Adrenal gland (tissue), 5 donors: ENCODE measurements at regions not wholly inside any gene's neighbourhood (a gene's known extent, or its start where the extent isn't known, plus 50 kb on each side); places are given as distances from the start of the nearest gene placed in this dataset.

ENCODE experiments used
- CTCF ChIP-seq, 6 experiments: fragments of 450-650 bp in 4 of 6; fragments of 200-600 bp in 2 of 6; sonication (generic) in 1 of 6; IDR thresholded peaks; 1 replicate in 5 of 6; 2 replicates in 1 of 6; pipeline versions ENCODE4 v1.5.1 to v1.8.0; 2016 to 2021; ENCODE audit warnings: antibody characterized with exemption in 6 of 6, mild to moderate bottlenecking in 2 of 6, moderate library complexity in 1 of 6
- POLR2A ChIP-seq, 2 donors: fragments of 450-650 bp; IDR thresholded peaks; one replicate each; pipeline ENCODE4 v1.6.1; 2017; ENCODE audit warnings: antibody characterized with exemption in 2 of 2, mild to moderate bottlenecking in 2 of 2, moderate library complexity in 1 of 2
- donor health status: DM: no; HTN: no; CAD: no.

GRCh38 chr16:86863609-86864008 lies 285.3 kb downstream of the FOXL1 start:
- TF ChIP-seq CTCF (IDR thresholded peaks at IDR 0.05) (no peak), POLR2A (IDR thresholded peaks at IDR 0.05) (no peak)
